ENCODE measurements at regions not wholly inside any gene's neighbourhood (a gene's known extent, or its start where the extent isn't known, plus 50 kb on each side); places are given as distances from the start of the nearest gene placed in this dataset.

- TF ChIP-seq CTCF (IDR thresholded peaks at IDR 0.05) (no peak), POLR2A (IDR thresholded peaks at IDR 0.05; ENCODE audit: low read depth) (no peak), POLR2AphosphoS5 (IDR thresholded peaks at IDR 0.05) (no peak)
These were observed 154.1 kb downstream of the GALC start for GRCh38 chr14:87838931-87839330.
